ENCODE measurements at regions not wholly inside any gene's neighbourhood (a gene's known extent, or its start where the extent isn't known, plus 50 kb on each side); places are given as distances from the start of the nearest gene placed in this dataset.

- H3K27me3 ChIP-seq = no peaks in the 10 kb centered on the region
- TF ChIP-seq, protein P1, sequence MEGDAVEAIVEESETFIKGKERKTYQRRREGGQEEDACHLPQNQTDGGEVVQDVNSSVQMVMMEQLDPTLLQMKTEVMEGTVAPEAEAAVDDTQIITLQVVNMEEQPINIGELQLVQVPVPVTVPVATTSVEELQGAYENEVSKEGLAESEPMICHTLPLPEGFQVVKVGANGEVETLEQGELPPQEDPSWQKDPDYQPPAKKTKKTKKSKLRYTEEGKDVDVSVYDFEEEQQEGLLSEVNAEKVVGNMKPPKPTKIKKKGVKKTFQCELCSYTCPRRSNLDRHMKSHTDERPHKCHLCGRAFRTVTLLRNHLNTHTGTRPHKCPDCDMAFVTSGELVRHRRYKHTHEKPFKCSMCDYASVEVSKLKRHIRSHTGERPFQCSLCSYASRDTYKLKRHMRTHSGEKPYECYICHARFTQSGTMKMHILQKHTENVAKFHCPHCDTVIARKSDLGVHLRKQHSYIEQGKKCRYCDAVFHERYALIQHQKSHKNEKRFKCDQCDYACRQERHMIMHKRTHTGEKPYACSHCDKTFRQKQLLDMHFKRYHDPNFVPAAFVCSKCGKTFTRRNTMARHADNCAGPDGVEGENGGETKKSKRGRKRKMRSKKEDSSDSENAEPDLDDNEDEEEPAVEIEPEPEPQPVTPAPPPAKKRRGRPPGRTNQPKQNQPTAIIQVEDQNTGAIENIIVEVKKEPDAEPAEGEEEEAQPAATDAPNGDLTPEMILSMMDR (IDR thresholded peaks at IDR 0.05 in 4 of 5, conservative IDR thresholded peaks at IDR 0.05 in 1 of 5) = no peak
- no peaks in the 10 kb centered on the region for H3K9me3 ChIP-seq
- DNase-seq = no peak
- no peaks in the 10 kb centered on the region for H3K36me3 ChIP-seq
- intact Hi-C loops (cut with DNase I; ENCODE audit: low total_unique reads) (no loop called here), in situ Hi-C loops (cut with MboI; ENCODE audit: low sequenced_read_pairs in 4 of 4) (no loop called here)
- ATAC-seq = no peak
- no peak overlapping the region for H3K4me3 ChIP-seq
- no peaks in the 10 kb centered on the region for H3K4me1 ChIP-seq
- H3K27ac ChIP-seq = no peak overlapping the region
Measured at GRCh38 chr16:9232102-9232770, 140.8 kb downstream of the HAPSTR1 start.

- peak in 1 of 2 donors; percentile 21 for DNase-seq
- in situ Hi-C loops (cut with MboI; ENCODE audit: low sequenced_read_pairs in 4 of 4) = no loop called here
- TF ChIP-seq POLR2A (IDR thresholded peaks at IDR 0.05) = no peak
- TF ChIP-seq, protein P1 (IDR thresholded peaks at IDR 0.05 in 4 of 5, conservative IDR thresholded peaks at IDR 0.05 in 1 of 5) = no peak
- Histone ChIP-seq H3K4me3 (no peak overlapping the region), H3K9me3 (no peaks in the 10 kb centered on the region), H3K27me3 (no peaks in the 10 kb centered on the region), H3K27ac (no peak overlapping the region), H3K4me1 (no peaks in the 10 kb centered on the region), H3K36me3 (no peaks in the 10 kb centered on the region)
- intact Hi-C loops (cut with DNase I; ENCODE audit: low total_unique reads) = no loop called here
- ATAC-seq = no peak
Measured at GRCh38 chr16:9235867-9236266, 144.4 kb downstream of the HAPSTR1 start.

DNA sequence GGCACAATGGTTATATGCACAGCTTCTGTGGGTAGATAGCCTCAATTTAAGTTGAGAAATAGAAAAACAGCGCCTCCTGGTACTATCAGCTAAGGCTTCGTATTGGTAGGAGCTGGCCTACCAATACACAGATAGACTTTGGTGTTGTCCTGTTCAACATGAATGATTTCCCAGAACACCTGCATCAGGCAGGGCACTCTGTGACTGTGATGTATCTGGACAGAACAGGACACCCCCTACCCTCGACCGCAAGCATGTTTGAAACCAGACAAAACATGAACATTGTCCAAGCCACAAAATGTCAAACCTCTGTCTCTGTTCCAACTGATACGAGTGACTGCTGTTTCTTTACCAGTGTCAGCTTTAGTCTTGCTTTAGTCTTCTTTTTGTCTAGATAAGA lies 144.9 kb downstream of the HAPSTR1 start:
- no peak overlapping the region for H3K27ac ChIP-seq
- no peak for ATAC-seq
- in situ Hi-C loops (cut with MboI; ENCODE audit: low sequenced_read_pairs in 4 of 4) (no loop called here), intact Hi-C loops (cut with DNase I; ENCODE audit: low total_unique reads) (no loop called here)
- TF ChIP-seq POLR2A (IDR thresholded peaks at IDR 0.05) = no peak
- TF ChIP-seq, protein P1 (IDR thresholded peaks at IDR 0.05 in 4 of 5, conservative IDR thresholded peaks at IDR 0.05 in 1 of 5) = no peak
- DNase-seq = no peak
- H3K4me3 ChIP-seq = no peak overlapping the region
- H3K27me3 ChIP-seq = no peaks in the 10 kb centered on the region
- H3K9me3 ChIP-seq = no peaks in the 10 kb centered on the region
- no peaks in the 10 kb centered on the region for H3K4me1 ChIP-seq
- H3K36me3 ChIP-seq = no peaks in the 10 kb centered on the region

- H3K9me3 ChIP-seq = no peaks in the 10 kb centered on the region
- intact Hi-C loops (cut with DNase I; ENCODE audit: low total_unique reads) (no loop called here), in situ Hi-C loops (cut with MboI; ENCODE audit: low sequenced_read_pairs in 4 of 4) (no loop called here)
- H3K27me3 ChIP-seq = no peaks in the 10 kb centered on the region
- TF ChIP-seq, protein P1 (IDR thresholded peaks at IDR 0.05 in 4 of 5, conservative IDR thresholded peaks at IDR 0.05 in 1 of 5) = no peak
- TF ChIP-seq POLR2A (IDR thresholded peaks at IDR 0.05) = no peak
- H3K36me3 ChIP-seq = no peaks in the 10 kb centered on the region
- no peaks in the 10 kb centered on the region for H3K4me1 ChIP-seq
- H3K4me3 ChIP-seq = no peak overlapping the region
- no peak for DNase-seq
- no peak overlapping the region for H3K27ac ChIP-seq
- ATAC-seq = no peak
Measured at GRCh38 chr16:9238346-9238745, 146.9 kb downstream of the HAPSTR1 start.

- H3K27ac ChIP-seq = no peak overlapping the region
- in situ Hi-C loops (cut with MboI; ENCODE audit: low sequenced_read_pairs in 4 of 4) = no loop called here
- TF ChIP-seq, protein P1 (IDR thresholded peaks at IDR 0.05 in 4 of 5, conservative IDR thresholded peaks at IDR 0.05 in 1 of 5) = no peak
- TF ChIP-seq POLR2A (IDR thresholded peaks at IDR 0.05) = no peak
- no peak overlapping the region for H3K4me3 ChIP-seq
- intact Hi-C loops (cut with DNase I; ENCODE audit: low total_unique reads) = no loop called here
- ATAC-seq = no peak
- H3K4me1 ChIP-seq = no peaks in the 10 kb centered on the region
- H3K27me3 ChIP-seq = no peaks in the 10 kb centered on the region
- no peak for DNase-seq
- no peaks in the 10 kb centered on the region for H3K36me3 ChIP-seq
- no peaks in the 10 kb centered on the region for H3K9me3 ChIP-seq
Measured at GRCh38 chr16:9241177-9241576, 149.7 kb downstream of the HAPSTR1 start.
